WERI-Rb-1 (cell line): ENCODE measurements at regions not wholly inside any gene's neighbourhood (a gene's known extent, or its start where the extent isn't known, plus 50 kb on each side); places are given as distances from the start of the nearest gene placed in this dataset.

Experiments
- DNase-seq: peaks from one replicate; pipeline ENCODE4 v3.0.0-alpha.2; 2020
- H3K27ac ChIP-seq: fragments of 250-450 bp; sonication (Bioruptor Pico); 2 replicates; pipeline ENCODE4 v1.5.1; 2020; ENCODE audit warnings: mild to moderate bottlenecking, moderate library complexity
- H3K27me3 ChIP-seq: fragments of 250-450 bp; sonication (Bioruptor Pico); 2 replicates; pipeline ENCODE4 v1.5.1; 2021; ENCODE audit warnings: mild to moderate bottlenecking, low read depth, moderate library complexity; ENCODE audit not compliant: insufficient read depth, severe bottlenecking
- H3K36me3 ChIP-seq: fragments of 250-450 bp; sonication (Bioruptor Pico); 2 replicates; pipeline ENCODE4 v1.5.1; 2020; ENCODE audit warnings: mild to moderate bottlenecking, moderate library complexity
- H3K4me3 ChIP-seq: 2 replicates; pipeline ENCODE4 v1.5.1; 2011; ENCODE audit warnings: low read depth, mild to moderate bottlenecking, control low read depth, low read length
- H3K9me3 ChIP-seq: fragments of 250-450 bp; sonication (Bioruptor Pico); 2 replicates; pipeline ENCODE4 v1.5.1; 2021; ENCODE audit warnings: mild to moderate bottlenecking, moderate library complexity; ENCODE audit not compliant: severe bottlenecking
- CTCF ChIP-seq: IDR thresholded peaks from 2 replicates; pipeline ENCODE4 v1.5.1; 2011; ENCODE audit warnings: low read depth, mild to moderate bottlenecking, control low read depth, inconsistent platforms, low read length

- H3K9me3 ChIP-seq, result no peaks in the 10 kb centered on the region
- H3K36me3 ChIP-seq, result no peaks in the 10 kb centered on the region
- no peaks in the 10 kb centered on the region for H3K27me3 ChIP-seq
- no peak overlapping the region for H3K4me3 ChIP-seq
- no peak for TF ChIP-seq CTCF
- DNase-seq, result no peak
- H3K27ac ChIP-seq, result no peak overlapping the region
Observed at GRCh38 chr1:96358057-96358456, 363.5 kb upstream of the PTBP2 start.

- no peak for TF ChIP-seq CTCF
- no peaks in the 10 kb centered on the region for H3K9me3 ChIP-seq
- DNase-seq, result no peak
- no peak overlapping the region for H3K4me3 ChIP-seq
- H3K36me3 ChIP-seq, result no peaks in the 10 kb centered on the region
- H3K27me3 ChIP-seq, result no peaks in the 10 kb centered on the region
- H3K27ac ChIP-seq, result no peak overlapping the region
Observed at GRCh38 chr1:96360036-96360795, 361.4 kb upstream of the PTBP2 start.

- no peak for TF ChIP-seq CTCF
- Histone ChIP-seq H3K36me3 (no peaks in the 10 kb centered on the region), H3K4me3 (no peak overlapping the region), H3K9me3 (no peaks in the 10 kb centered on the region), H3K27ac (no peak overlapping the region), H3K27me3 (no peaks in the 10 kb centered on the region)
- DNase-seq, result peak; percentile 66
Observed at GRCh38 chr1:96361271-96361856, 360.2 kb upstream of the PTBP2 start.

- no peak for TF ChIP-seq CTCF
- DNase-seq, result no peak
- no peak overlapping the region for H3K4me3 ChIP-seq
- H3K9me3 ChIP-seq, result no peaks in the 10 kb centered on the region
- H3K36me3 ChIP-seq, result no peaks in the 10 kb centered on the region
- no peak overlapping the region; the same call in 1 of the 2 replicates for H3K27ac ChIP-seq
- no peaks in the 10 kb centered on the region for H3K27me3 ChIP-seq
Observed at GRCh38 chr1:96361961-96362360, 359.6 kb upstream of the PTBP2 start.

- no peak for DNase-seq
- Histone ChIP-seq H3K27me3 (no peaks in the 10 kb centered on the region), H3K9me3 (no peaks in the 10 kb centered on the region), H3K27ac (no peak overlapping the region; the same call in 1 of the 2 replicates), H3K4me3 (no peak overlapping the region), H3K36me3 (no peaks in the 10 kb centered on the region)
- TF ChIP-seq CTCF, result no peak
Observed at GRCh38 chr1:96362623-96363022, 359.0 kb upstream of the PTBP2 start.

GRCh38 chr1:96363826-96364225 lies 357.8 kb upstream of the PTBP2 start:
- no peak for DNase-seq
- H3K27ac ChIP-seq, result no peak overlapping the region
- H3K9me3 ChIP-seq, result no peaks in the 10 kb centered on the region
- H3K36me3 ChIP-seq, result no peaks in the 10 kb centered on the region
- H3K4me3 ChIP-seq, result no peak overlapping the region
- no peaks in the 10 kb centered on the region for H3K27me3 ChIP-seq
- TF ChIP-seq CTCF, result no peak
